Omental fat pad (tissue), 3 donors: ENCODE measurements at regions not wholly inside any gene's neighbourhood (a gene's known extent, or its start where the extent isn't known, plus 50 kb on each side); places are given as distances from the start of the nearest gene placed in this dataset.

ENCODE experiments used
- ATAC-seq: fragments of 150-250 bp; one replicate; pipeline ENCODE4 v1.9.1; 2016; ENCODE audit warnings: mild to moderate bottlenecking, moderate library complexity; ENCODE audit not compliant: low FRiP score
- DNase-seq: peaks from one replicate; pipeline ENCODE4 v3.0.0-alpha.2; 2019; ENCODE audit warnings: low spot score
- TF ChIP-seq, protein P1 (sequence below), 3 donors: fragments of 450-650 bp; IDR thresholded peaks; one replicate each; pipeline ENCODE4 v1.5.1; 2016 to 2017; ENCODE audit warnings: antibody characterized with exemption in 3 of 3, mild to moderate bottlenecking in 3 of 3, moderate library complexity in 2 of 3

- ATAC-seq (no peak), DNase-seq (no peak)
- TF ChIP-seq, protein P1, sequence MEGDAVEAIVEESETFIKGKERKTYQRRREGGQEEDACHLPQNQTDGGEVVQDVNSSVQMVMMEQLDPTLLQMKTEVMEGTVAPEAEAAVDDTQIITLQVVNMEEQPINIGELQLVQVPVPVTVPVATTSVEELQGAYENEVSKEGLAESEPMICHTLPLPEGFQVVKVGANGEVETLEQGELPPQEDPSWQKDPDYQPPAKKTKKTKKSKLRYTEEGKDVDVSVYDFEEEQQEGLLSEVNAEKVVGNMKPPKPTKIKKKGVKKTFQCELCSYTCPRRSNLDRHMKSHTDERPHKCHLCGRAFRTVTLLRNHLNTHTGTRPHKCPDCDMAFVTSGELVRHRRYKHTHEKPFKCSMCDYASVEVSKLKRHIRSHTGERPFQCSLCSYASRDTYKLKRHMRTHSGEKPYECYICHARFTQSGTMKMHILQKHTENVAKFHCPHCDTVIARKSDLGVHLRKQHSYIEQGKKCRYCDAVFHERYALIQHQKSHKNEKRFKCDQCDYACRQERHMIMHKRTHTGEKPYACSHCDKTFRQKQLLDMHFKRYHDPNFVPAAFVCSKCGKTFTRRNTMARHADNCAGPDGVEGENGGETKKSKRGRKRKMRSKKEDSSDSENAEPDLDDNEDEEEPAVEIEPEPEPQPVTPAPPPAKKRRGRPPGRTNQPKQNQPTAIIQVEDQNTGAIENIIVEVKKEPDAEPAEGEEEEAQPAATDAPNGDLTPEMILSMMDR (IDR thresholded peaks at IDR 0.05), result no peak
Observed at GRCh38 chr5:57626703-57627102, 144.1 kb upstream of the ACTBL2 start.

- DNase-seq (no peak), ATAC-seq (no peak)
- TF ChIP-seq, protein P1 (IDR thresholded peaks at IDR 0.05), result no peak
Observed at GRCh38 chr5:57621624-57622023, 139.0 kb upstream of the ACTBL2 start.

GRCh38 chr5:57618767-57619381 is 136.3 kb upstream of the ACTBL2 start:
- TF ChIP-seq, protein P1 (IDR thresholded peaks at IDR 0.05), result no peak
- ATAC-seq, result no peak
- no peak for DNase-seq

- TF ChIP-seq, protein P1 (IDR thresholded peaks at IDR 0.05), result no peak
- ATAC-seq, result no peak
Observed at GRCh38 chr5:57613741-57614140, 131.1 kb upstream of the ACTBL2 start.

DNA sequence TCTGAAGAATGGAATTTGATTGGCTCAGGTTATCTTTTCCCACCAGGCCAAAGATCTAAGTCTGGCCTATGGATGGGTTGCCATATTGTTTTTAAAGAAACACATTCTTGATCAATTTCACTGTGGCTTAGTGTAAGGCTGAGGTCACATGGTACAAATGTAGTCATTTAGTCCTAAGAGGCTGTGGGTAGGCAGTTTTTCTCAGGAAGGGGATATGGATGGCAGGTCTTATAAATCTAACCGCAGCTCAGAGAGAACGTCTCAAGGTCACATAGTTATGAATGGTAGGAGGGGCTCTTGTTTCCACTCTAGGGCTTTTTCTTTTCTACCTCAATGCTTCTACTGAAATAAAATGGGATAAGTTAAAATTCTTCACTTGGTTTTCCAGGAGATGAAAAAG is 128.6 kb upstream of the ACTBL2 start:
- no peak for DNase-seq
- TF ChIP-seq, protein P1 (IDR thresholded peaks at IDR 0.05), result no peak
- no peak for ATAC-seq

More at GRCh38 chr5:57613741-57614140, 131.1 kb upstream of the ACTBL2 start:
- no peak for DNase-seq

GRCh38 chr5:57608542-57608941 is 125.9 kb upstream of the ACTBL2 start:
- TF ChIP-seq, protein P1 (IDR thresholded peaks at IDR 0.05), result no peak
- DNase-seq (no peak), ATAC-seq (no peak)

DNA sequence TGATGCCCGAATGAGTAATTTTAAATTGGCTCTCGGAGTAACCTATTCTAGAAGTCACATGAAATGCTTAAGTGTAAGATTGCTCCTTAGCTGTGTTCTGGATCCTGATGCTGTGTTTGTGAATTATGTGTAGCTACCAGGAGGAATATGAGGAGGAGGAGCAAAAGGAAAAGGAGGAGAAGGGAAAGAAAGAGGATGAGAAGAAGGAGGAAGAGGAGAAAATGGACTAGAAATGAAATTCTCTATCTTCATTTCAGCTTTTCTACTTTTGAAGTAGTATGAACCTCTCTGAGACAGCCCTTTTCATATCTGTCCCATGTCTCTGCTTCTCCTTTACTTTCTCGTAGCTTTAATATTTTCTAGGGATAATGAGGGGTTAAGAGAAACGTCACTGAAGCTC is 119.4 kb upstream of the ACTBL2 start:
- DNase-seq (no peak), ATAC-seq (no peak)
- TF ChIP-seq, protein P1 (IDR thresholded peaks at IDR 0.05), result no peak
